Cardiac septum (tissue), 1 donor: ENCODE measurements at regions not wholly inside any gene's neighbourhood (a gene's known extent, or its start where the extent isn't known, plus 50 kb on each side); places are given as distances from the start of the nearest gene placed in this dataset.

ENCODE experiments used
- DNase-seq: peaks from one replicate; pipeline ENCODE4 v3.0.0-alpha.2; 2020; ENCODE audit warnings: low spot score
- intact Hi-C: fragments of 100-400 bp; cut with DNase I; formaldehyde crosslinking; loops from one replicate; pipeline ENCODE4 v1.14.0; 2022
- donor health status: DM: no; HTN: no; CAD: no.

DNA sequence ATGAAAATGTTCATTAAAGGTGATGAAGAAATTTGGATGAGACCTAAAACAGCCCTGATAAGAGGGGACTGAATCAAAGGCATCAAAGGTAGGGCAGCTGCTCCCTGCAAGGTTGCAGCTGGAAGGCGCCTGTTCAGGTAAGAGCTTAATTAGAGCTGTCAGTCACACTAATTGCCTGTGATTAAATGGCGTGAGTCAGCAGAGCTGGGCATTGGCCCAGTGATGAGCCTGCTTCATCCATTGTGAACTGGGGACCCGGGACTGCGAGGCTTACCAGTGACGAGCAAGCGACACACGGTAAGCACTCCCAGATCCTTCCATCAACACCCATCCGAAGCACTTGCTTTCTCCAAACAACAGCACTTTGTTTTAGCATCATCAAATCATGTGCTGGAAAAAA lies 621.5 kb upstream of the CDH4 start:
- DNase-seq, result no peak
- intact Hi-C loops, result no loop called here

DNA sequence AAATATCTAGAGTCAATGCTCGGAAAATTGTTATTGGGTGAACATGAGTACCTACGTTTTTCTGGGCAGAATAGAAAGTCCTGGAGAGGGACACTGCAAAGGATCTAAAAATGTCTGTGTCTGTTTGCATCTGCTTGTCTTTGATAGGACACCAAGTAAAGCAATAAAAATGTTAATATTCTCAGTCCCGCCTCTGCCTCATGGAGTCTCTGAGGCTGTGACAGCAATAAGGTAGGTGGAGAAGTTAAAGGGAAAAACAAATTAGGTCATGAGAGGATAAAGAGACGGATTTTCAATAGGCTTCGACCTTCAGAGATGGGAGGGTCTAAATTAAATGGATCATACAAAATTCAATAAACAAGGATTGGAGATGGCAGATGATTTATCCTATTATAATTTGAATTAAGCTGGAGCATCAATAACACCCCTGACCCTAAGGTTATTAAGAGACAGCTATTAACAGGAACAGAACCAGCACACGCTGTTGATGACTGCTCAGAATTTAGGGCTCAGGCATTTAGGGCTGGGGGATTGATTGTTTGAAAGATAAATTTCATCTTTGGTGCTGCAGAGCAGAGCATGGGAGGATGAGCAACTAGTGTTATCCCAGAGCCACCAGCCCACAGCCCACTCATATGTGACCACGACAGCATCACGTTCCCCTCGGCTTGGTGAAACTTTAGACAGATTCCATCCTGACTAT lies 620.3 kb upstream of the CDH4 start:
- intact Hi-C loops, result no loop called here
- DNase-seq, result no peak

DNA sequence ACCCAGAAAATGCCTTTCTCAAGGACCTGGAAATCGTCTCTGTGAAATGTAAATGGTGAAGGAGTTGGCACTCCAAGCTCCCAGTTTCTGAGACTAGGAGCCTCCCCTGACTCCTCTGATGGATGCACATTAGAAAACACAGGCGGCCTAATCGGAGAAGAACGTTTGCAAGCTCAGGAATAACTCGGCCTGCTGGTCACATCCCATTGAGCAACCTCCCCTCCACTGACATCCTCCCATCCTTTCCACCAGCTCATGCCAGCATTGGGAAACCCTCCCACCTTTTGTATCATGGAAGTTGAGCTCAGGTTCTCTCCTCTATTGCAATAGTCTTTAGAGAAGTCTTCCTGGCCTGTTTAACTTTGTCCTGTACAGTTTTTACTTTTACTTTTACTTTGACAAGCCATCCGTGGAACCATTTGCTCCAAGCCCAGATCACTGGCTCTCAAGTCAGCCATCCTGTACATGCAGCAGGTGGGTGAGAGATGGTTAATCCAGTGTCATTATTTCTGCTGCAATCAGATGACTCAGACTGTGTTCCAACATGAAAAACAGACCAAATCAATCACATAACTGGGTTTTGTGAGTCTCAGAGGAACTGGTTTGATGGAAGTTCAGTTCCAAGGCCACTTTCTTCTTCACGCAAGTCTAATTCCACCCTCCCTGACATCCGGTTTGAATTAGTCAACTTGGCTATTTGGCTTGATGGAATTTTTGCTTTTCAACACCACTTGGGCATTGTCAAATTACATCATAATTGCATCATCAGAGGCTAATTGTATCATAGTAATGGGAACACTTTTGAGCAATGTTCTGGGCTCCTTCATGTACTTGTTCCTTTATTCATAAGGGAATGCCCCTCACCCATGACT lies 619.4 kb upstream of the CDH4 start:
- intact Hi-C loops, result no loop called here
- DNase-seq, result no peak

DNA sequence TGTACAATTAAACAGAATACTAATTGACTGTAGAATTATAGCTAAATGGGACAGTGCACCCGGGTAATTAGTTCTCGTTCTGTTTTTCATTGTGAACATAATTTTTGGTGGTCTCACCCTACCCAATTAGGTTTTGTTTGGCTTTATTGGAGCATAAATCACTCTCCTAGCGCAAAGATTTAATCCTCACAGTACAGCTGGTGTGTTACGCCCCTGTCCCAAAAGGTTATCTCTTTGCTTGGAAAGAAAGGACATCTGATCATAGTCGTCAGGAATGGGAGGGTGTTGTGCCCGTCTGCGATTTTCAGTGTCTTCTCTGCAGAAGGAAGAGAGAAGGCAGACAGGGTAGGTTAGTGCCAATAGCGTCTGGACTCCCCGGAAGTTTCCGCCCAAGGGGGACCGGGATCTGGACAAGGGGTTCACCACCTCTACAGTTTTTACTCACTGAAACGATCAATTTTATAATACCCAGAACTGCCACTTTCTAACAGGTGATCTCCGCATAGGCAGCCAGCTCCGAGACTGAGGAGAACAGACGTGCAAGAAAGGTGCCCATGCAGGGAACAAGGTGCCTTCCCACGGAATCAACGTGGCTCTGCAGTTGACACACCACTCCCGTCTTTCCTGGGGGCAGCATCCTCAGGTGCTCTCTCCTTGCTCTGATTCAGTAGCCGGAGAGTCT lies 617.4 kb upstream of the CDH4 start:
- intact Hi-C loops, result no loop called here
- DNase-seq, result no peak

DNA sequence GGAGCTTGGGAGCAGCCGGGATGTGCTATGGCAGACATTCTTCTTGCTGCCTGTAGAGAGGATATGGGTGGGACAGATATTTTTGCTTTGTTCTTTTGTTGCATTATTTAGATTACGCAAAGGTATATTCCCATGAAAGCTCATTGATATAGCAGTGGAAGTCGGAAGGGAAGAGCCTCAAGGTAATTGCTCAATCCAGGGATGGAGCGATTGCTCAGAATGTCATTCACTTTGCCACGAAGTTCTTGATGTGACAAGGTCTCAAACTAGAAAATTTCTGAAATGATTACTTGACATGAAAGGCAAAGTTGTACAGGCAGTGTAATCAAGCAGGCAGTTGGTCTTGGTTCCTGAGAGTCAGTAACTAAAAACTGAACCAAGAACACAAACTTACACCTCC lies 615.6 kb upstream of the CDH4 start:
- DNase-seq, result no peak
- intact Hi-C loops, result no loop called here

DNA sequence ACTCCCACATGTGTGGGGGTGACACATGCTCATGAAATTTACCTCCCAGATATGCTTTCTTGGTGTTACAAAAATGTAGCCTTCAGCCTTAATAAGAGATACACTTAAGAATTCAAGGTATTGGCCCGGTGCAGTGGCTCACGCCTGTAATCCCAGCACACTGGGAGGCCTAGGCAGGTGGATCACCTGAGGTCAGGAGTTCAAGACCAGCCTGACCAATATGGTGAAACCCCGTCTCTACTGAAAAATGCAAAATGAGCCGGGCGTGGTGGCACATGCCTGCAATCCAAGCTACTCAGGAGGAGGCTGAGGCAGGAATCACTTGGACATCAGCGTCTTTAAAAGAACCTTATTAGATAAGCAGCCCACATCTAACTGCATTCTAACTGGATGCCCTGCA lies 614.3 kb upstream of the CDH4 start:
- intact Hi-C loops, result no loop called here
- DNase-seq, result no peak

DNA sequence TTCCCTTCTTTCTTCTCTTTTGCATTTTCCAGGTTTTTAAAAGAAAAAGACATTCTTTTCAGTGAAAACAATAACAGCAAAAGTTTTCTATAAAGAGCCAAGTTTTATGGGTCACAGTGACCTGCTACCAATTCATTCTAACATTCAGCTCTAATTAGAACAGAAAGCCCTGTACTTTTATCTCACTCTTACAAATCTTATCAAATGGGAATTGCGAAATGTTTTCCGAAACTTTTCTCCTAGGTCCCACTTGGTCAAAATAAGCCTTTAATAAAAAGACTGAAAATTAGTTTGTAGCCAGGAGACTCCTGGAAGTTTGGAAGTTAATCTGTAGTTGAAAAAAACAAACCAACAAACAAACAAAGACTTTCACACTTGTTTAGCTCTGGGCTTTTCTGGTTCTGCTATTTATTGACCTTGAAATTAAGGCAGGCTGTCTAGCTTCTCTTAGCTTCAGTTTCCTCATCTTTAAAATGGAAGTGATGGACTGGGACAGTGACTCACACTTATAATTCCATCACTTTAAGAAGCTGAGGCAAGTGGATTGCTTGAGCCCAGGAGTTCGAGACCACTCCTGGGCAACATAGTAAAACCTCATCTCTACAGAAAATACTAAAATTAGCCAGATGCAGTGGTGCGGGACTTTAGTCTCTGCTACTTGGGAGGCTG lies 613.5 kb upstream of the CDH4 start:
- intact Hi-C loops, result no loop called here
- no peak for DNase-seq

DNA sequence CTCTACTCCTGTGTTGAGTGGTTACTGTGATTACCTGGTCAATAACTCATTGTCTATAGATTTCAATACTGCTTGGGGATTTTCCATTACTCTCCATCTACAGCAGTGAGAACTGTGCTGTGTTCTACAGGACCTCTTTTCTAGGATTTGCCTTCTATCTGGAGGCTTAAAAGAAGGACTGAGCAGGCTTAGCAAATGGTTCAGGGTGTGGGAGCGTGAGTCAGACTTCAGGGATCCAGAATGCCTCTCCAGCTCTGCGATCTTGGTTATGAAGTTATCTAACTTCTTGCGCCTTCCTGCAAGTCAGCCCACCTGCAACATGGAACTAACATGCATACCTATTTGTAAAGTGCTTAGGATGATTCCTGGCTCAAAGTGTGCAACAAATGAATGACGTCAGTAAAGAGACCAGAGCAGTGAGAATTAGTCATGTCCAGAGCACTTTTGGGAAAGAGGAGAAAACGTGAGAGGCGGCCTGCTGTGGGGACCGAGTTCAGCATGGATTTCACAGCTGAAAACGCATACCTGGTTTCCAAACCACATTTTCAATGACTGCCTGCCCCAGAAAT lies 610.1 kb upstream of the CDH4 start:
- intact Hi-C loops, result no loop called here
- DNase-seq, result no peak

DNA sequence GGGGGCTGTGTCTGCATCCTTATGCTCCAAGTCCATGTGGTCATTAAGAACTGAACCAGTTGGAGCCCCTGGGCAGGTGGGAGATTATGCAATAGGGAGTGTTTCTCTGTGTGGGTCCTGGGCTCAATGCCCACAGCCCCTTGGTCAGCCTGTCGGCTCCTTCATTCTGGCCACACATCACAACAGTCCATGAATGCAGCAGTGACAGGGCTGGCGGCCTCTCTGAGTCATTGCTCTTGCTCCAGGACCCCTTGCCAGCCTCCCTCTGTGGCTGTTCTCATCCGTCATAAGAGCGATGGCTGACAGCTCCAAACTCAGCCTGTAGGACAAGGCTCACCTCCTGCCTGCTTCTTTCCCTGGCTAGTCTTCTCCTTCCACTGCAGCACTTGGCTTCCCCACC lies 609.5 kb upstream of the CDH4 start:
- no peak for DNase-seq
- intact Hi-C loops, result no loop called here

DNA sequence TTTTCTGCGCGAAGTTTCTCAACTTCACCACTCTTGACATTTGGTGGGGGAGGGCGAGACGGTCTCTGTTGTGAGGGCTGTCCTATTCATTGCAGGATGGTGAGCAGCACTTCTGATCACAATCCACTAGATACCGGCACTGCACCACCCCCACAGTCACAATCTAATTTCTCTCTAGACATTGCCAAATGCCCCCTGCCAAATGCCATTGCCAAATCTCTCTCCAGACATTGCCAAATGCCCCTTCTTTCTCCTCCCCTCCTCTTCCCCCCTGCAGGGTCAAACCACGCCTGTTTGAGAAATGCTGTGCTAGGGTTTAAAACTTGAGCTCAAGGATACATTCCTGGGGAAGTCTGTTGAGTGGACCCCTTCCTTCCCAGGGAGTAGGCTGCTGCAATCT lies 603.5 kb upstream of the CDH4 start:
- intact Hi-C loops, result no loop called here
- DNase-seq, result no peak

DNA sequence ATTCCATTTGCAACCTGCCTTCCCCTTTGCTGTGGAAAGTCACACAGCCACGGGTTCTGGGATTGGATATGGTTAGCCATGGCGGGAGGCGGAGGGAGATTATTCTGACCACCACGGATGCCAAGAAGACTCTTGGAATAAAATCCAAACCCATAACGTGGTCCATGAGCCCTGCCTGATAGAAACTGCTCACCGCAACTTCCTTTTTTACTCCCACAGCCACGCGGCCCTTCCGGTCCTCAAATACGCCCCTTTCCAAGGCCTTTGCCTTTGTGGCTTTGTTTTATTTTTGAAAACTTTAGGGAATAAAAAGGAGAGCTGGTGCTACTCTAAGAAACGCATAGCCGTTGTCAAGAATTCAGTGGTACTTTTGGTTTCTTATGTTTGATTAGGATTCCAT lies 602.5 kb upstream of the CDH4 start:
- intact Hi-C loops, result no loop called here
- no peak for DNase-seq

DNA sequence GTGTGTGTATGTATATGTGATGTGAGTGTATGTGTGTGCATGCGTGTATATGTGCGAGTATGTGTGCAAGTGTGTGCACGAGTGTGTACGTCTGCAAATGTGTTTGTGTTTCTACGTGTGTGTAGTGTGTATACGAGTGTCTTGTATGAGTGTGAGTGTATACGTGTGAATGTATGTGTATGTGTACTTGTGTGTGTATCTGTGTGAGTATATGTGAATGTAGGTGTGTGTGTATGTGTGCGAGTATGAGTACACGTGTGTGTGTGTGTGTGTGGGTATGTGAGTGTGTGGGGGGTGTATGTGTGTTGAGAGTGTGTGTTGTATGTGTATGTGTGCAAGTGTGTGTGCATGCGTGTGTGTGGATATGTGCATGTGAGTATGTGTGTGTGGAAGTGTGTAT lies 602.0 kb upstream of the CDH4 start:
- DNase-seq, result no peak
- intact Hi-C loops, result no loop called here

DNA sequence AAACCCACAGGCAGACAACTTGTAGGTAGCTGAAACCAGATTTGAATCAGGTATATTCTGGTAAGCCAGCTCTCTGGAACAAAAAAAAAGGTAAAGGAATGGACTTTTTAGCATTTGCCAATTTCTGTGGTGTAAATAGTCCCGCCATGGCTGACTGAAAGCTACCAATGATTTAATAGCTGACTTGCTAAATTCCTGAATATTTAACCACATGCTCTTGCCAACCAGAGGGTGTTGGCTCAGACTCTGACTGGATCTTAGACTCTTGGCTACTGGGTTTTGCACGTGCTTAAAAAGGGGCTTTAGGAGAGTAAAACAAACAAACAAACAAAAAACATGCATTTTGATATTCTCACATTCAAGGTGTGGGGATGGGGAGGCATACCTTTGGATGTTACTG lies 600.0 kb upstream of the CDH4 start:
- DNase-seq, result no peak
- intact Hi-C loops, result no loop called here

DNA sequence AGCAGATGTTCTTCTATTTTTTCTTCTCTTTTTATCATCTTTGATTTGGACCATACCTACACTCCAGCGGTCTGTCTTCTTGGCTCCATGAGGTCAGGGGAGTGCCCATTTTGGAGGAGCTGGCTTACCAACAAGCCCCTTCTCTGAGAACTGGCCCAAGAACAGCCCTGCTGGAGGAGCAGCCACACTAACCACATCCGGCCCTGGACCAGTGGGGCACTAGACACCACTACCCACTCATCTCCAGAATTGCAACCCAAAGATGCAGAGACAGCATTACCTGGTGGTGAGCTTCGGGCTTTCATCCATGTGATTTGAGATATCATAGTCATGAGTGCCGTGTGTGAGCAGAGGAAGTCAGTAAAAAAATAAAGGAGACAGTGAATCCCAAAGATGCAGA lies 599.4 kb upstream of the CDH4 start:
- DNase-seq, result no peak
- intact Hi-C loops, result no loop called here

DNA sequence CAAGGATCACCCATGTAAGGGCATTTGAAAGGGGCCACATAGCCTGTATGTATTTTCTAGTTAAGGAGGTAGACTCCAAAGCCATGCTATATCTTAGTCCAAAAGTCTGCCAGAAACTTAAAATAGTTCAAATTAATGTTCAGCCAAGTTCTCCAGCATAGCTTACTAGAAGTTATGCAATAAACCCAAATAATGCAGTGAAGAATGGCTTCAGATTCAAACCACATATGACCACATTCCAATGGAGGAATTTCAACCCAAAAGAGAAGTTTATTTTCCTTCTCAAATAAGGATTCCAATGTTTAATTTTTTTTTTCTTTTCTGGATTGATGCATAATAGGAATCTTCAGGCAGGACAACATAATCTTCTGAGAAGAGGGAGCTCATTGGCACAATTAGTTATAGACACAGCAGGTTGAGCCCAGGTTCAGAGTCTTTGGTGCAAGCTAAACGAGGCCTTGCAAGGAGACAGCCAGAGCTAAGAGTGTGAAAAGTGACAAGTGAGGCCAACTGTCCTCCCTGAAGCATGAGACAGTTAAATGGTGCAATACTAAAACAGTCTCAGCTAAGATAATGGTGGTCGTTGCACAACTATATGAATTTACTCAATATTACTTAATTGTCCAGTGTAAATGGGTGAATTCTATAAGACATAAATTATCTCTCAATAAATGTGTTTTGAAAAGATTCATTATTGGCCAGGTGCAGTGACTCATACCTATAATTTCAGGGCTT lies 598.8 kb upstream of the CDH4 start:
- intact Hi-C loops, result no loop called here
- no peak for DNase-seq

DNA sequence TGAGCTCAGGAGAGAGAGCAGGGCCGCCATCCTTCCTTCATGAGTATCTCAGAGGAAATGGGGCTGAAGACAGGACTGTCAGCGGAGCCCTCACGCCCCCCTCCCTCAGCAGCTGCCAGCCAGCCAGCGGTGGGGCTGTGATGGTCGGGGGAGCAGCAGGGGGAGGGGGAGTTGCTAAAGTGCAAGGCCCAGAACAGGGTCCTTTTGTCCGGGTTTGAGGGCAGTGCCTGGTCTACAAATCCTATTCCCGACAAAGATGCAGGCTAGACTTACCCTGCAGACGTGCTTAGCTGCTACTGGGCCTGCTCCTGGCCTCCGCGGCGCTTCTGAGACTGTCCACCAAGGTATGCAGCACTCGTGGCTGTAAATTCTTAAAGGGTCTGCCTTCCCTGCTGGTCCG lies 593.4 kb upstream of the CDH4 start:
- no peak for DNase-seq
- intact Hi-C loops, result no loop called here

DNA sequence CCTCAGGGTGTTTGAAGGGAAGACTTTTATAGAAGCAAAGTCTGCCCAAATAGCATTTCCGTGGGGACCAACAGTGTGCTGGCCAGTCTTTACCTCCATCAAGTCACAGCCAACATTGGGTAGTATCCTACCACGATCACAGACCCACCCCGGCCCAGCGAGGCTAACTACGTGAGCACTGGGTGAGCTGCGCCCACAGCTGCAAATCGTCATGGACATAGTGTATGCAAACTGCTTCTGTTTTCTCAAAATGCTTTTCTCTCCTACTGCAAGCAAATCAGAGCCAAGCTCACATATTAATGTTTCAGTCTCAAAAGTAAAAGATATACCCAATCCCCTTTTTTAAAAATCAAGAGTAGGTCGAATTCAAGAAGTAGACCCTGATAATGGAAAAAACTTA lies 592.8 kb upstream of the CDH4 start:
- intact Hi-C loops, result no loop called here
- no peak for DNase-seq

DNA sequence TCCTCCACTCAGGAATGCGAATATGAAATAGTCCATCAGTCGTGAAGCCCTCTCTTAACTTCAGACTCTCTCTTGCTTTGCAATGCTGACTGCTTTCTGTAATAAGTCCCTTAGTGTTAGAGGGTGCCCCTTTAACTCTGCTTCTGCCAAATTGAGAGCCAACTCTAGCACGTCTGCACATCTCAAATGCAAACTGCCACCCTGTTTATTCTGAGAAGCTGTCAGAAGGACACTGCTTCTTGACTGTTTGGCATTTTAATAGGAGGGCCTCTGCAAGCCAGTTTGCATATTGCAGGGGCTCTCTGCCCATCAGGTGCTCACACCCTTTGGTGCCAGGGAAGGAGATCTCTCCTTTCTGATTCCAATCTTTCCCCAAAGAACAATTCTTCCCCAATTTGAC lies 589.8 kb upstream of the CDH4 start:
- DNase-seq, result no peak
- intact Hi-C loops, result no loop called here

DNA sequence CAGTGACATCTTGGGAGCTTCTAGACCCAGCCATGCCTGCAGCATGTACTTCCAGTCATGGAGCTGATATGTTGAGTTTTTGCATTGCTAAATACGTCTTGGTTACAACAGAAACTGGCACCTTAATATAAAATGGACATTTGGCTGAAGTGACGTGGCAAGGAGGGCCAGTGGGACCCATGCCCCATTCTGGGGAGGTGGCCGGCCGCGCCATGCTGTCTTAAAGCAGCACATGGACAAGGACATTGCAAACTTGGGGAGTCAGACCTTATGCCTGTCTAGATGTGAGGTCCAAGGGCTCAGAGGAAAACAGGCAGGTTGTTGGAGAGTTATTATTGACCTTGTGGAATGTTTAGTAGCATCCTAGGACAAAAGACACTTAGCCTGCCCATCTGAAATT lies 588.0 kb upstream of the CDH4 start:
- intact Hi-C loops, result no loop called here
- DNase-seq, result no peak
